ENCODE measurements at regions not wholly inside any gene's neighbourhood (a gene's known extent, or its start where the extent isn't known, plus 50 kb on each side); places are given as distances from the start of the nearest gene placed in this dataset.

- DNase-seq (ENCODE audit: low read depth, low spot score) (no peak), FAIRE-seq (no peak), ATAC-seq (no peak)
- Histone ChIP-seq H3K4me2 (ENCODE audit: control insufficient read depth, insufficient read depth) (no peak overlapping the region), H4K20me1 (ENCODE audit: control insufficient read depth, insufficient read depth) (no peaks in the 10 kb centered on the region), H2AFZ (ENCODE audit: control insufficient read depth, low read depth, low read length) (no peak overlapping the region), H3K9me3 (replicated peaks; ENCODE audit: control insufficient read depth, insufficient read depth, low read length) (no peaks in the 10 kb centered on the region), H3K79me2 (ENCODE audit: control insufficient read depth, insufficient read depth, low read length) (no peaks in the 10 kb centered on the region), H3K27me3 (replicated peaks in 1 of 2; ENCODE audit: control insufficient read depth in 2 of 2, insufficient read depth in 2 of 2, low read length in 1 of 2) (no peaks in the 10 kb centered on the region), H3K4me1 (ENCODE audit: control insufficient read depth, insufficient read depth, low read length) (no peaks in the 10 kb centered on the region), H3K9ac (ENCODE audit: control insufficient read depth, insufficient read depth, low read length) (no peak overlapping the region), H3K4me3 (no peak overlapping the region), H3K27ac (ENCODE audit: control insufficient read depth, insufficient read depth) (no peak overlapping the region), H3K36me3 (ENCODE audit: control insufficient read depth in 2 of 2, insufficient read depth in 2 of 2, low read length in 1 of 2) (no peaks in the 10 kb centered on the region)
- RAD21 ChIA-PET (ENCODE audit: unreplicated experiment): no interaction called here
- no TSS peak for BruUV-seq (replicated peaks)
- intact Hi-C loops (cut with micrococcal nuclease; ENCODE audit: unreplicated experiment): no loop called here
- WGBS (ENCODE audit: insufficient coverage, insufficient replicate concordance, low lambda C conversion rate, missing lambda C conversion rate): 13% methylated on average over 5 of the region's 5 CpGs
- SMC1A ChIA-PET (ENCODE audit: uncharacterized antibody, unreplicated experiment): interaction anchor here (1.0 to 1.3 kb wide), 2 partner anchors 10 to 23 kb away, joined by 3 to 5 read pairs; no protein-coding TSS in a partner anchor
- POLR2A ChIA-PET: no interaction called here
- CTCF ChIA-PET: no interaction called here
- TF ChIP-seq JUNB (IDR thresholded peaks at IDR 0.05): no peak
- TF ChIP-seq SMC3 (IDR thresholded peaks at IDR 0.05; ENCODE audit: borderline replicate concordance, low read length): no peak
- no peak for TF ChIP-seq BCLAF1 (IDR thresholded peaks at IDR 0.05)
- TF ChIP-seq HDGF (IDR thresholded peaks at IDR 0.05): no peak
- no peak for TF ChIP-seq WRNIP1 (IDR thresholded peaks at IDR 0.05; ENCODE audit: borderline replicate concordance, low read depth, low read length)
- no peak for TF ChIP-seq TCF3 (IDR thresholded peaks at IDR 0.05; ENCODE audit: borderline replicate concordance, insufficient read depth, low read depth, low read length)
- TF ChIP-seq NFYA (IDR thresholded peaks at IDR 0.05; ENCODE audit: borderline replicate concordance, low read depth, low read length): no peak
- no peak for TF ChIP-seq POLR2A (IDR thresholded peaks at IDR 0.05; ENCODE audit: low read depth, low read length)
- no peak for TF ChIP-seq ATF3 (IDR thresholded peaks at IDR 0.05; ENCODE audit: borderline replicate concordance, extremely low read depth, low read depth, low read length)
- no peak for TF ChIP-seq NR2C2 (IDR thresholded peaks at IDR 0.05; ENCODE audit: borderline replicate concordance, control insufficient read depth, insufficient read length, low read depth)
- TF ChIP-seq MEF2A (IDR thresholded peaks at IDR 0.05; ENCODE audit: insufficient read depth, low read depth, low read length): no peak
- no peak for TF ChIP-seq POLR2AphosphoS5 (IDR thresholded peaks at IDR 0.05; ENCODE audit: low read length)
- TF ChIP-seq MLLT1 (IDR thresholded peaks at IDR 0.05): no peak
- TF ChIP-seq STAT1 (conservative IDR thresholded peaks at IDR 0.05): no peak
- no peak for TF ChIP-seq CHD1 (IDR thresholded peaks at IDR 0.05; ENCODE audit: low read depth, low read length)
- no peak for TF ChIP-seq RAD51 (IDR thresholded peaks at IDR 0.05)
- TF ChIP-seq HDAC2 (IDR thresholded peaks at IDR 0.05): no peak
- TF ChIP-seq PAX5 (IDR thresholded peaks at IDR 0.05; ENCODE audit: borderline replicate concordance, low read depth, low read length): no peak
- TF ChIP-seq MEF2B (IDR thresholded peaks at IDR 0.05; ENCODE audit: partially characterized antibody, poor library complexity, severe bottlenecking): no peak
- in situ Hi-C loops (cut with MboI): no loop called here
Measured at GRCh38 chr6:126888727-126889725, 229.4 kb upstream of the RSPO3 start.

All from GM12878 (cell line).